HCT116 (cell line): ENCODE measurements at regions not wholly inside any gene's neighbourhood (a gene's known extent, or its start where the extent isn't known, plus 50 kb on each side); places are given as distances from the start of the nearest gene placed in this dataset.
"Not testable (repeated sequence)": the region's sequence is repeated elsewhere in the genome, so short reads cannot be mapped to it uniquely, and the experiment has no call there.

Experiments used
- CEBPB ChIP-seq: IDR thresholded peaks from 2 replicates; pipeline ENCODE4 v1.6.1; 2012; ENCODE audit warnings: low read depth
- CTCF ChIP-seq, 3 experiments: fragments of 200-600 bp in 1 of 3; sonication (generic) in 1 of 3; IDR thresholded peaks in 2 of 3; conservative IDR thresholded peaks in 1 of 3; 2 replicates each; pipeline ENCODE4 v1.5.1; 2012 to 2017; ENCODE audit warnings: low read depth in 2 of 3, low read length in 2 of 3, antibody characterized with exemption in 1 of 3, borderline replicate concordance in 1 of 3, control low read depth in 1 of 3, mild to moderate bottlenecking in 1 of 3, mixed read lengths in 1 of 3, mixed run types in 1 of 3, moderate library complexity in 1 of 3; ENCODE audit not compliant: insufficient read depth in 1 of 3
- EZH2 ChIP-seq: fragments of 200-600 bp; sonication (generic); IDR thresholded peaks from 2 replicates; pipeline ENCODE4 v1.6.1; 2017; ENCODE audit warnings: antibody characterized with exemption, mixed run types
- POLR2A ChIP-seq: IDR thresholded peaks from 2 replicates; pipeline ENCODE4 v1.7.0; 2011; ENCODE audit warnings: borderline replicate concordance; ENCODE audit not compliant: insufficient read depth, insufficient read length; ENCODE audit errors: extremely low read depth
- POLR2AphosphoS5 ChIP-seq: IDR thresholded peaks from 2 replicates; pipeline ENCODE4 v1.6.1; 2011; ENCODE audit warnings: mild to moderate bottlenecking, low read depth, low read length, moderate library complexity
- RAD21 ChIP-seq: IDR thresholded peaks from 2 replicates; pipeline ENCODE4 v1.6.1; 2012; ENCODE audit warnings: low read depth, mild to moderate bottlenecking
- SIN3A ChIP-seq: IDR thresholded peaks from 2 replicates; pipeline ENCODE4 v1.6.1; 2012; ENCODE audit warnings: low read depth
- SP1 ChIP-seq: IDR thresholded peaks from 2 replicates; pipeline ENCODE4 v1.6.1; 2012; ENCODE audit warnings: low read depth
- TCF7L2 ChIP-seq: IDR thresholded peaks from 2 replicates; pipeline ENCODE4 v1.7.0; 2011; ENCODE audit warnings: borderline replicate concordance, inconsistent platforms; ENCODE audit not compliant: insufficient read depth, insufficient read length; ENCODE audit errors: extremely low read depth
- ZBTB33 ChIP-seq: IDR thresholded peaks from 2 replicates; pipeline ENCODE4 v1.6.1; 2011; ENCODE audit warnings: mild to moderate bottlenecking, low read length, moderate library complexity; ENCODE audit not compliant: insufficient replicate concordance; ENCODE audit errors: extremely low read depth
- ZFX ChIP-seq: fragments of 450-650 bp; IDR thresholded peaks from 2 replicates; pipeline ENCODE4 v1.6.1; 2017
- ZNF274 ChIP-seq: fragments of 200-500 bp; sonication (Bioruptor generic); IDR thresholded peaks from 2 replicates; pipeline ENCODE4 v1.6.1; 2014; ENCODE audit warnings: mild to moderate bottlenecking, low read depth, low read length, inconsistent platforms

DNA sequence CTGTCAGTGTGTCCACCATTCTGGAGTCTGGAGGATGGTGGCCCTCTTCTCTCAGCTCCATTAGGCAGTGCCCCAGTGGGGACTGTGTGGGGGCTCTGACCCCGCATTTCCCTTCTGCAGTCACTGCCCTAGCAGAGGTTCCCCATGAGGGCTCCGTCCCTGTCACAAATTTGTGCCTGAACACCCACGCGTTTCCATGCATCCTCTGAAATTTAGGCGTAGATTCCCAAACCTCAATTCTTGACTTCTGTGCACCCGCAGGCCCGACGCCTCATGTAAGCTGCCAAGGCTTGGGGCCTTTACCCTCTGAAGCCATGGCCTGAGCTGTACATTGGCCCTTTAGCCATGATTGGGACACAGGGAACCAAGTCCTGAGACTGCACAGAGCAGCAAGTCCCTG lies 182.3 kb downstream of the FOXD4L6 start:
- not testable (repeated sequence) for TF ChIP-seq CTCF (IDR thresholded peaks at IDR 0.05 in 2 of 3, conservative IDR thresholded peaks at IDR 0.05 in 1 of 3; ENCODE audit: borderline replicate concordance in 1 of 3, insufficient read depth in 1 of 3, low read depth in 2 of 3, low read length in 2 of 3); ZNF274; RAD21; POLR2A; ZFX; SP1; ZBTB33; EZH2; CEBPB; SIN3A; POLR2AphosphoS5; TCF7L2
